ENCODE measurements at regions not wholly inside any gene's neighbourhood (a gene's known extent, or its start where the extent isn't known, plus 50 kb on each side); places are given as distances from the start of the nearest gene placed in this dataset.

GRCh38 chr3:146894406-146894805 is 289.3 kb upstream of the PLSCR5 start:
- H3K27ac ChIP-seq (ENCODE audit: insufficient read depth in 1 of 2, low read depth in 1 of 2, low read length in 2 of 2, poor library complexity in 1 of 2, severe bottlenecking in 2 of 2), result no peak overlapping the region
- no peak overlapping the region for H3K4me3 ChIP-seq (ENCODE audit: control insufficient read depth in 1 of 7, extremely low read depth in 1 of 7, insufficient read depth in 4 of 7, low read depth in 2 of 7, low read length in 6 of 7)
- ChIA-PET CTCF (no interaction called here), POLR2A (no interaction called here)
- H3K36me3 ChIP-seq (ENCODE audit: control insufficient read depth in 4 of 4, insufficient read depth in 4 of 4, low read length in 3 of 4), result no peaks in the 10 kb centered on the region
- H3K4me1 ChIP-seq (ENCODE audit: control extremely low read depth in 1 of 4, control insufficient read depth in 4 of 4, insufficient read depth in 4 of 4, low read length in 3 of 4), result no peaks in the 10 kb centered on the region
- peaks cover 0 to 2% (median 0%) of the 10 kb centered on the region in 5 experiments for H3K9me3 ChIP-seq (ENCODE audit: control extremely low read depth in 1 of 5, control insufficient read depth in 4 of 5, insufficient read depth in 2 of 5, low read depth in 1 of 5, low read length in 4 of 5)
- no peaks in the 10 kb centered on the region for H3K27me3 ChIP-seq (replicated peaks in 2 of 5; ENCODE audit: control insufficient read depth in 4 of 5, insufficient read depth in 5 of 5, low read length in 4 of 5)
- DNase-seq, result no peak
- 100% methylated on average over 1 of the region's 1 CpG for WGBS (ENCODE audit: insufficient coverage)

GRCh38 chr3:146892041-146892440 is 286.9 kb upstream of the PLSCR5 start:
- Histone ChIP-seq H3K9me3 (ENCODE audit: control extremely low read depth in 1 of 5, control insufficient read depth in 4 of 5, insufficient read depth in 2 of 5, low read depth in 1 of 5, low read length in 4 of 5) (peaks cover 0 to 2% (median 0%) of the 10 kb centered on the region in 5 experiments), H3K27ac (ENCODE audit: insufficient read depth in 1 of 2, low read depth in 1 of 2, low read length in 2 of 2, poor library complexity in 1 of 2, severe bottlenecking in 2 of 2) (no peak overlapping the region), H3K36me3 (ENCODE audit: control insufficient read depth in 4 of 4, insufficient read depth in 4 of 4, low read length in 3 of 4) (no peaks in the 10 kb centered on the region), H3K4me1 (ENCODE audit: control extremely low read depth in 1 of 4, control insufficient read depth in 4 of 4, insufficient read depth in 4 of 4, low read length in 3 of 4) (no peaks in the 10 kb centered on the region), H3K27me3 (replicated peaks in 2 of 5; ENCODE audit: control insufficient read depth in 4 of 5, insufficient read depth in 5 of 5, low read length in 4 of 5) (no peaks in the 10 kb centered on the region), H3K4me3 (ENCODE audit: control insufficient read depth in 1 of 7, extremely low read depth in 1 of 7, insufficient read depth in 4 of 7, low read depth in 2 of 7, low read length in 6 of 7) (no peak overlapping the region)
- CTCF ChIA-PET, result no interaction called here
- no peak for DNase-seq
- WGBS (ENCODE audit: insufficient coverage), result 100% methylated on average over 3 of the region's 5 CpGs
- POLR2A ChIA-PET, result no interaction called here

- WGBS (ENCODE audit: insufficient coverage), result no CpG with 5 or more reads among the region's 1 CpG
- H3K36me3 ChIP-seq (ENCODE audit: control insufficient read depth in 4 of 4, insufficient read depth in 4 of 4, low read length in 3 of 4), result no peaks in the 10 kb centered on the region
- H3K27me3 ChIP-seq (replicated peaks in 2 of 5; ENCODE audit: control insufficient read depth in 4 of 5, insufficient read depth in 5 of 5, low read length in 4 of 5), result no peaks in the 10 kb centered on the region
- H3K4me1 ChIP-seq (ENCODE audit: control extremely low read depth in 1 of 4, control insufficient read depth in 4 of 4, insufficient read depth in 4 of 4, low read length in 3 of 4), result no peaks in the 10 kb centered on the region
- no peak for DNase-seq
- H3K27ac ChIP-seq (ENCODE audit: insufficient read depth in 1 of 2, low read depth in 1 of 2, low read length in 2 of 2, poor library complexity in 1 of 2, severe bottlenecking in 2 of 2), result no peak overlapping the region
- H3K4me3 ChIP-seq (ENCODE audit: control insufficient read depth in 1 of 7, extremely low read depth in 1 of 7, insufficient read depth in 4 of 7, low read depth in 2 of 7, low read length in 6 of 7), result no peak overlapping the region
- ChIA-PET CTCF (no interaction called here), POLR2A (no interaction called here)
- peaks cover 0 to 3% (median 0%) of the 10 kb centered on the region in 5 experiments for H3K9me3 ChIP-seq (ENCODE audit: control extremely low read depth in 1 of 5, control insufficient read depth in 4 of 5, insufficient read depth in 2 of 5, low read depth in 1 of 5, low read length in 4 of 5)
These were observed 284.5 kb upstream of the PLSCR5 start for GRCh38 chr3:146889626-146890025.

- Histone ChIP-seq H3K27me3 (replicated peaks in 2 of 5; ENCODE audit: control insufficient read depth in 4 of 5, insufficient read depth in 5 of 5, low read length in 4 of 5) (no peaks in the 10 kb centered on the region), H3K4me3 (ENCODE audit: control insufficient read depth in 1 of 7, extremely low read depth in 1 of 7, insufficient read depth in 4 of 7, low read depth in 2 of 7, low read length in 6 of 7) (no peak overlapping the region), H3K27ac (ENCODE audit: insufficient read depth in 1 of 2, low read depth in 1 of 2, low read length in 2 of 2, poor library complexity in 1 of 2, severe bottlenecking in 2 of 2) (no peak overlapping the region), H3K4me1 (ENCODE audit: control extremely low read depth in 1 of 4, control insufficient read depth in 4 of 4, insufficient read depth in 4 of 4, low read length in 3 of 4) (no peaks in the 10 kb centered on the region), H3K9me3 (ENCODE audit: control extremely low read depth in 1 of 5, control insufficient read depth in 4 of 5, insufficient read depth in 2 of 5, low read depth in 1 of 5, low read length in 4 of 5) (peaks cover 0 to 3% (median 0%) of the 10 kb centered on the region in 5 experiments), H3K36me3 (ENCODE audit: control insufficient read depth in 4 of 4, insufficient read depth in 4 of 4, low read length in 3 of 4) (no peaks in the 10 kb centered on the region)
- 94% methylated on average over 4 of the region's 4 CpGs for WGBS (ENCODE audit: insufficient coverage)
- DNase-seq, result no peak
- CTCF ChIA-PET, result no interaction called here
- POLR2A ChIA-PET, result no interaction called here
These were observed 283.0 kb upstream of the PLSCR5 start for GRCh38 chr3:146888176-146888575.

GRCh38 chr3:146884721-146885120 is 279.6 kb upstream of the PLSCR5 start:
- CTCF ChIA-PET, result no interaction called here
- no peaks in the 10 kb centered on the region for H3K4me1 ChIP-seq (ENCODE audit: control extremely low read depth in 1 of 4, control insufficient read depth in 4 of 4, insufficient read depth in 4 of 4, low read length in 3 of 4)
- H3K27ac ChIP-seq (ENCODE audit: insufficient read depth in 1 of 2, low read depth in 1 of 2, low read length in 2 of 2, poor library complexity in 1 of 2, severe bottlenecking in 2 of 2), result no peak overlapping the region
- H3K36me3 ChIP-seq (ENCODE audit: control insufficient read depth in 4 of 4, insufficient read depth in 4 of 4, low read length in 3 of 4), result no peaks in the 10 kb centered on the region
- H3K9me3 ChIP-seq (ENCODE audit: control extremely low read depth in 1 of 5, control insufficient read depth in 4 of 5, insufficient read depth in 2 of 5, low read depth in 1 of 5, low read length in 4 of 5), result peaks cover 0 to 3% (median 0%) of the 10 kb centered on the region in 5 experiments
- POLR2A ChIA-PET, result no interaction called here
- no peaks in the 10 kb centered on the region for H3K27me3 ChIP-seq (replicated peaks in 2 of 5; ENCODE audit: control insufficient read depth in 4 of 5, insufficient read depth in 5 of 5, low read length in 4 of 5)
- H3K4me3 ChIP-seq (ENCODE audit: control insufficient read depth in 1 of 7, extremely low read depth in 1 of 7, insufficient read depth in 4 of 7, low read depth in 2 of 7, low read length in 6 of 7), result no peak overlapping the region
- no peak for DNase-seq
- 97% methylated on average over 4 of the region's 4 CpGs for WGBS (ENCODE audit: insufficient coverage)

GRCh38 chr3:146884296-146884695 is 279.1 kb upstream of the PLSCR5 start:
- WGBS (ENCODE audit: insufficient coverage), result no CpG with 5 or more reads among the region's 2 CpGs
- H3K36me3 ChIP-seq (ENCODE audit: control insufficient read depth in 4 of 4, insufficient read depth in 4 of 4, low read length in 3 of 4), result no peaks in the 10 kb centered on the region
- no peaks in the 10 kb centered on the region for H3K4me1 ChIP-seq (ENCODE audit: control extremely low read depth in 1 of 4, control insufficient read depth in 4 of 4, insufficient read depth in 4 of 4, low read length in 3 of 4)
- no peaks in the 10 kb centered on the region for H3K27me3 ChIP-seq (replicated peaks in 2 of 5; ENCODE audit: control insufficient read depth in 4 of 5, insufficient read depth in 5 of 5, low read length in 4 of 5)
- H3K4me3 ChIP-seq (ENCODE audit: control insufficient read depth in 1 of 7, extremely low read depth in 1 of 7, insufficient read depth in 4 of 7, low read depth in 2 of 7, low read length in 6 of 7), result no peak overlapping the region
- DNase-seq, result no peak
- H3K27ac ChIP-seq (ENCODE audit: insufficient read depth in 1 of 2, low read depth in 1 of 2, low read length in 2 of 2, poor library complexity in 1 of 2, severe bottlenecking in 2 of 2), result no peak overlapping the region
- POLR2A ChIA-PET, result no interaction called here
- peaks cover 0 to 1% (median 0%) of the 10 kb centered on the region in 5 experiments for H3K9me3 ChIP-seq (ENCODE audit: control extremely low read depth in 1 of 5, control insufficient read depth in 4 of 5, insufficient read depth in 2 of 5, low read depth in 1 of 5, low read length in 4 of 5)
- CTCF ChIA-PET, result no interaction called here

GRCh38 chr3:146883288-146883687 is 278.1 kb upstream of the PLSCR5 start:
- H3K36me3 ChIP-seq (ENCODE audit: control insufficient read depth in 4 of 4, insufficient read depth in 4 of 4, low read length in 3 of 4), result no peaks in the 10 kb centered on the region
- no peak overlapping the region for H3K4me3 ChIP-seq (ENCODE audit: control insufficient read depth in 1 of 7, extremely low read depth in 1 of 7, insufficient read depth in 4 of 7, low read depth in 2 of 7, low read length in 6 of 7)
- ChIA-PET CTCF (no interaction called here), POLR2A (no interaction called here)
- WGBS (ENCODE audit: insufficient coverage), result 100% methylated on average over 1 of the region's 1 CpG
- H3K9me3 ChIP-seq (ENCODE audit: control extremely low read depth in 1 of 5, control insufficient read depth in 4 of 5, insufficient read depth in 2 of 5, low read depth in 1 of 5, low read length in 4 of 5), result peaks cover 0 to 1% (median 0%) of the 10 kb centered on the region in 5 experiments
- no peaks in the 10 kb centered on the region for H3K27me3 ChIP-seq (replicated peaks in 2 of 5; ENCODE audit: control insufficient read depth in 4 of 5, insufficient read depth in 5 of 5, low read length in 4 of 5)
- H3K27ac ChIP-seq (ENCODE audit: insufficient read depth in 1 of 2, low read depth in 1 of 2, low read length in 2 of 2, poor library complexity in 1 of 2, severe bottlenecking in 2 of 2), result no peak overlapping the region
- no peak for DNase-seq
- H3K4me1 ChIP-seq (ENCODE audit: control extremely low read depth in 1 of 4, control insufficient read depth in 4 of 4, insufficient read depth in 4 of 4, low read length in 3 of 4), result no peaks in the 10 kb centered on the region

All from common myeloid progenitor, CD34-positive (primary cell).